ENCODE measurements at regions not wholly inside any gene's neighbourhood (a gene's known extent, or its start where the extent isn't known, plus 50 kb on each side); places are given as distances from the start of the nearest gene placed in this dataset.

- Histone ChIP-seq H3K9me2 (replicated peaks; ENCODE audit: insufficient read depth) (no peaks in the 10 kb centered on the region), H3K27me3 (no peaks in the 10 kb centered on the region), H3K9me3 (ENCODE audit: low read depth) (no peaks in the 10 kb centered on the region), H3K4me2 (no peak overlapping the region), H4K20me1 (ENCODE audit: insufficient read depth, poor library complexity, severe bottlenecking) (no peaks in the 10 kb centered on the region), H2AFZ (no peak overlapping the region), H3K36me3 (replicated peaks; ENCODE audit: insufficient read depth, low read depth) (no peaks in the 10 kb centered on the region), H3K4me1 (ENCODE audit: insufficient read depth) (peaks cover 3% of the 10 kb centered on the region), H3K4me3 (no peak overlapping the region), H3K27ac (no peak overlapping the region), H3K79me2 (no peaks in the 10 kb centered on the region)
- WGBS (ENCODE audit: low lambda C conversion rate, missing lambda C conversion rate): 75% methylated on average over 1 of the region's 1 CpG
- TF ChIP-seq EZH2phosphoT487 (IDR thresholded peaks at IDR 0.05; ENCODE audit: low read depth, severe bottlenecking, unreplicated experiment) (no peak), EZH2 (IDR thresholded peaks at IDR 0.05; ENCODE audit: borderline replicate concordance) (no peak), CTCF (IDR thresholded peaks at IDR 0.05; ENCODE audit: poor library complexity) (no peak)
- DNase-seq (ENCODE audit: low spot score): no peak
Observed at GRCh38 chr12:33593753-33594152, 154.1 kb upstream of the SYT10 start.

GRCh38 chr12:33596061-33596460, 156.4 kb upstream of the SYT10 start:
- H3K36me3 ChIP-seq (replicated peaks; ENCODE audit: insufficient read depth, low read depth): no peaks in the 10 kb centered on the region
- H3K27ac ChIP-seq: no peak overlapping the region
- TF ChIP-seq EZH2 (IDR thresholded peaks at IDR 0.05; ENCODE audit: borderline replicate concordance) (no peak), CTCF (IDR thresholded peaks at IDR 0.05; ENCODE audit: poor library complexity) (no peak), EZH2phosphoT487 (IDR thresholded peaks at IDR 0.05; ENCODE audit: low read depth, severe bottlenecking, unreplicated experiment) (no peak)
- no peaks in the 10 kb centered on the region for H3K9me3 ChIP-seq (ENCODE audit: low read depth)
- no peak overlapping the region for H3K4me3 ChIP-seq
- WGBS (ENCODE audit: low lambda C conversion rate, missing lambda C conversion rate): 46% methylated on average over 1 of the region's 1 CpG
- H3K4me2 ChIP-seq: no peak overlapping the region
- H3K27me3 ChIP-seq: no peaks in the 10 kb centered on the region
- no peaks in the 10 kb centered on the region for H3K9me2 ChIP-seq (replicated peaks; ENCODE audit: insufficient read depth)
- H4K20me1 ChIP-seq (ENCODE audit: insufficient read depth, poor library complexity, severe bottlenecking): no peaks in the 10 kb centered on the region
- no peaks in the 10 kb centered on the region for H3K79me2 ChIP-seq
- no peak for DNase-seq (ENCODE audit: low spot score)
- no peak overlapping the region for H2AFZ ChIP-seq
- H3K4me1 ChIP-seq (ENCODE audit: insufficient read depth): no peaks in the 10 kb centered on the region

GRCh38 chr12:33596814-33597213, 157.2 kb upstream of the SYT10 start:
- H3K36me3 ChIP-seq (replicated peaks; ENCODE audit: insufficient read depth, low read depth): no peaks in the 10 kb centered on the region
- no peak overlapping the region for H3K4me2 ChIP-seq
- no peaks in the 10 kb centered on the region for H3K79me2 ChIP-seq
- no peak overlapping the region for H3K27ac ChIP-seq
- H3K9me3 ChIP-seq (ENCODE audit: low read depth): no peaks in the 10 kb centered on the region
- no peak for DNase-seq (ENCODE audit: low spot score)
- H3K4me1 ChIP-seq (ENCODE audit: insufficient read depth): no peaks in the 10 kb centered on the region
- no peaks in the 10 kb centered on the region for H4K20me1 ChIP-seq (ENCODE audit: insufficient read depth, poor library complexity, severe bottlenecking)
- no peaks in the 10 kb centered on the region for H3K9me2 ChIP-seq (replicated peaks; ENCODE audit: insufficient read depth)
- no peak overlapping the region for H2AFZ ChIP-seq
- no peak for TF ChIP-seq CTCF (IDR thresholded peaks at IDR 0.05; ENCODE audit: poor library complexity)
- H3K4me3 ChIP-seq: no peak overlapping the region
- WGBS (ENCODE audit: low lambda C conversion rate, missing lambda C conversion rate): 60% methylated on average over 5 of the region's 5 CpGs
- no peaks in the 10 kb centered on the region for H3K27me3 ChIP-seq

GRCh38 chr12:33602515-33602914, 162.9 kb upstream of the SYT10 start:
- TF ChIP-seq EZH2 (IDR thresholded peaks at IDR 0.05; ENCODE audit: borderline replicate concordance) (no peak), CTCF (IDR thresholded peaks at IDR 0.05; ENCODE audit: poor library complexity) (no peak), EZH2phosphoT487 (IDR thresholded peaks at IDR 0.05; ENCODE audit: low read depth, severe bottlenecking, unreplicated experiment) (no peak)

More at GRCh38 chr12:33602515-33602914, 162.9 kb upstream of the SYT10 start:
- Histone ChIP-seq H4K20me1 (ENCODE audit: insufficient read depth, poor library complexity, severe bottlenecking) (no peaks in the 10 kb centered on the region), H3K9me3 (ENCODE audit: low read depth) (no peaks in the 10 kb centered on the region), H3K79me2 (no peaks in the 10 kb centered on the region), H3K4me1 (ENCODE audit: insufficient read depth) (no peaks in the 10 kb centered on the region), H3K4me3 (no peak overlapping the region), H3K4me2 (no peak overlapping the region), H3K36me3 (replicated peaks; ENCODE audit: insufficient read depth, low read depth) (no peaks in the 10 kb centered on the region), H3K9me2 (replicated peaks; ENCODE audit: insufficient read depth) (no peaks in the 10 kb centered on the region), H3K27ac (no peak overlapping the region), H2AFZ (no peak overlapping the region), H3K27me3 (no peaks in the 10 kb centered on the region)
- 49% methylated on average over 1 of the region's 1 CpG for WGBS (ENCODE audit: low lambda C conversion rate, missing lambda C conversion rate)
- DNase-seq (ENCODE audit: low spot score): no peak
